Astrocyte (in vitro differentiated cells and primary cell): ENCODE measurements at regions not wholly inside any gene's neighbourhood (a gene's known extent, or its start where the extent isn't known, plus 50 kb on each side); places are given as distances from the start of the nearest gene placed in this dataset.

Experiments
- EZH2 ChIP-seq: IDR thresholded peaks from 2 replicates; pipeline ENCODE4 v1.6.1; 2012; ENCODE audit warnings: mild to moderate bottlenecking, low read length, inconsistent platforms; ENCODE audit not compliant: insufficient read depth
- TF ChIP-seq, protein P1 (sequence below): IDR thresholded peaks from 2 replicates; pipeline ENCODE4 v1.5.1; 2011; ENCODE audit warnings: low read depth, mild to moderate bottlenecking, inconsistent platforms, low read length, moderate library complexity; ENCODE audit not compliant: insufficient read depth

DNA sequence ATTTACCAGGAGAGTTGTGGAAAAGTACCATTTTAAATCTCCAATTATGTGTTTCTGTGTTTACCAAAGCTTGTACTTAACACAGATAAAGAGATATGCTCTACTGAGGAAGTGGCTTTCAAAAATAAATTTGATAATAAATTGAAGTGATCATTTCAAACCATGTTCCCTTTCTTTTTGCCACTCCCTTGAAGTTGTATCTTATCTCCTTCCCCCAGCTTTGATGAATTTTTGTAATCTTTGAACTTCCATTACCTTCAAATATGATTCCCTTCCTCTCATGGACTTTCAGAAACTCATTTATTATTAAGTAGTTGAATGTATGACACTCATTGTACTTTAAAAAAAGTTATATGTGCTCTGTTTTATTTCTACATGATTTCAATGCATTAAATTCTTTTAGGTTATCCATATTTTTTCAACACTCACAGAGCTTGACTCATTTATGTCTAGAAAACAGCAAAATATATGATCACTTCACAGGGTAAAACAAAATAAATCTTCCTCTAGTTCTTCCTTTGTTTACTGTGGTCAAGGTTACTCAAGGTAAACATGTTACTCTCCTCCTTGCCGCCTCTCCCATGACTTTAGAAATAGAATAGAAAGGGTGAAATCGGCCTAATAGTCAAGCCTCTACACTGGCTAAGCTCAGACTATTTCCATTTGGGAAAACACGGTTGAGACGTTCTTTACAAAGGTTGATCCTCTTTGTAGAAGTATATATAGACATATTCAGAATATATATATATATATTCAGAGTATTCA lies 251.2 kb upstream of the SPRY2 start:
- TF ChIP-seq, protein P1, sequence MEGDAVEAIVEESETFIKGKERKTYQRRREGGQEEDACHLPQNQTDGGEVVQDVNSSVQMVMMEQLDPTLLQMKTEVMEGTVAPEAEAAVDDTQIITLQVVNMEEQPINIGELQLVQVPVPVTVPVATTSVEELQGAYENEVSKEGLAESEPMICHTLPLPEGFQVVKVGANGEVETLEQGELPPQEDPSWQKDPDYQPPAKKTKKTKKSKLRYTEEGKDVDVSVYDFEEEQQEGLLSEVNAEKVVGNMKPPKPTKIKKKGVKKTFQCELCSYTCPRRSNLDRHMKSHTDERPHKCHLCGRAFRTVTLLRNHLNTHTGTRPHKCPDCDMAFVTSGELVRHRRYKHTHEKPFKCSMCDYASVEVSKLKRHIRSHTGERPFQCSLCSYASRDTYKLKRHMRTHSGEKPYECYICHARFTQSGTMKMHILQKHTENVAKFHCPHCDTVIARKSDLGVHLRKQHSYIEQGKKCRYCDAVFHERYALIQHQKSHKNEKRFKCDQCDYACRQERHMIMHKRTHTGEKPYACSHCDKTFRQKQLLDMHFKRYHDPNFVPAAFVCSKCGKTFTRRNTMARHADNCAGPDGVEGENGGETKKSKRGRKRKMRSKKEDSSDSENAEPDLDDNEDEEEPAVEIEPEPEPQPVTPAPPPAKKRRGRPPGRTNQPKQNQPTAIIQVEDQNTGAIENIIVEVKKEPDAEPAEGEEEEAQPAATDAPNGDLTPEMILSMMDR, result no peak
- no peak for TF ChIP-seq EZH2
